Liver (tissue), 8 donors: ENCODE measurements at regions not wholly inside any gene's neighbourhood (a gene's known extent, or its start where the extent isn't known, plus 50 kb on each side); places are given as distances from the start of the nearest gene placed in this dataset.

Source experiments
- DNase-seq: peaks from one replicate; pipeline ENCODE4 v3.0.0-alpha.2; 2017; ENCODE audit warnings: low spot score
- H3K27ac ChIP-seq, 2 donors: one replicate each; pipeline ENCODE4 v1.7.0; 2013; ENCODE audit warnings: inconsistent platforms in 2 of 2, low read length in 2 of 2, control low read depth in 1 of 2, low read depth in 1 of 2, mild to moderate bottlenecking in 1 of 2
- H3K27me3 ChIP-seq, 4 donors: one replicate each; pipeline versions ENCODE4 v1.6.1 to v1.7.0; 2013; ENCODE audit warnings: low read length in 3 of 4, inconsistent platforms in 1 of 4, mild to moderate bottlenecking in 1 of 4, moderate library complexity in 1 of 4; ENCODE audit not compliant: control insufficient read depth in 4 of 4, insufficient read depth in 4 of 4
- H3K36me3 ChIP-seq, 4 donors: one replicate each; pipeline versions ENCODE4 v1.6.1 to v1.7.0; 2013; ENCODE audit warnings: low read length in 3 of 4, mild to moderate bottlenecking in 3 of 4, low read depth in 1 of 4, moderate library complexity in 1 of 4; ENCODE audit not compliant: control insufficient read depth in 4 of 4, insufficient read depth in 3 of 4
- H3K4me1 ChIP-seq, 4 donors: one replicate each; pipeline versions ENCODE4 v1.6.1 to v1.7.0; 2013; ENCODE audit warnings: low read length in 3 of 4, mild to moderate bottlenecking in 3 of 4, moderate library complexity in 1 of 4; ENCODE audit not compliant: control insufficient read depth in 4 of 4, insufficient read depth in 4 of 4
- H3K4me3 ChIP-seq, 3 donors: one replicate each; pipeline versions ENCODE4 v1.6.1 to v1.7.0; 2013; ENCODE audit warnings: low read length in 3 of 3, control low read depth in 1 of 3, low read depth in 1 of 3, mild to moderate bottlenecking in 1 of 3
- H3K9ac ChIP-seq, 2 donors: one replicate each; pipeline ENCODE4 v1.7.0; 2013; ENCODE audit warnings: low read length in 2 of 2, mild to moderate bottlenecking in 2 of 2, moderate library complexity in 2 of 2, control low read depth in 1 of 2, low read depth in 1 of 2
- H3K9me3 ChIP-seq, 4 donors: one replicate each; pipeline versions ENCODE4 v1.6.1 to v1.7.0; 2013; ENCODE audit warnings: low read length in 3 of 4; ENCODE audit not compliant: control insufficient read depth in 4 of 4
- CTCF ChIP-seq: fragments of 150-350 bp; IDR thresholded peaks from 2 replicates; pipeline ENCODE4 v1.5.1; 2017; ENCODE audit warnings: improper control_type of control experiment, low read depth, low read length; ENCODE audit not compliant: missing input control
- EGR1 ChIP-seq, 2 donors: IDR thresholded peaks; 2 replicates each; pipeline ENCODE4 v1.6.1; 2016 to 2018; ENCODE audit warnings: antibody characterized with exemption in 2 of 2, low read depth in 2 of 2
- FOXA1 ChIP-seq: IDR thresholded peaks from 2 replicates; pipeline ENCODE4 v1.6.1; 2016; ENCODE audit warnings: antibody characterized with exemption
- GABPA ChIP-seq, 2 donors: IDR thresholded peaks in 1 of 2; conservative IDR thresholded peaks in 1 of 2; 2 replicates each; pipeline ENCODE4 v1.6.1; 2016; ENCODE audit warnings: antibody characterized with exemption in 2 of 2, mild to moderate bottlenecking in 1 of 2, moderate library complexity in 1 of 2
- HNF4A ChIP-seq, 2 donors: conservative IDR thresholded peaks; 2 replicates each; pipeline ENCODE4 v1.6.1; 2016; ENCODE audit warnings: antibody characterized with exemption in 2 of 2, mild to moderate bottlenecking in 2 of 2
- HNF4G ChIP-seq: IDR thresholded peaks from 2 replicates; pipeline ENCODE4 v1.6.1; 2016; ENCODE audit warnings: antibody characterized with exemption
- JUND ChIP-seq, 2 donors: IDR thresholded peaks; 2 replicates each; pipeline ENCODE4 v1.6.1; 2016; ENCODE audit warnings: antibody characterized with exemption in 2 of 2
- NR2F2 ChIP-seq: IDR thresholded peaks from 2 replicates; pipeline ENCODE4 v1.6.1; 2016; ENCODE audit warnings: antibody characterized with exemption
- RAD21 ChIP-seq, 2 donors: IDR thresholded peaks; 2 replicates each; pipeline ENCODE4 v1.6.1; 2016; ENCODE audit warnings: antibody characterized with exemption in 2 of 2, mild to moderate bottlenecking in 2 of 2
- REST ChIP-seq: IDR thresholded peaks from 2 replicates; pipeline ENCODE4 v1.6.1; 2016; ENCODE audit warnings: antibody characterized with exemption, mild to moderate bottlenecking
- SP1 ChIP-seq: IDR thresholded peaks from 2 replicates; pipeline ENCODE4 v1.6.1; 2018; ENCODE audit warnings: antibody characterized with exemption, mild to moderate bottlenecking
- TAF1 ChIP-seq: conservative IDR thresholded peaks from 2 replicates; pipeline ENCODE4 v1.6.1; 2016; ENCODE audit warnings: antibody characterized with exemption, mild to moderate bottlenecking
- YY1 ChIP-seq: IDR thresholded peaks from 2 replicates; pipeline ENCODE4 v1.6.1; 2016; ENCODE audit warnings: antibody characterized with exemption, mild to moderate bottlenecking
- ZBTB33 ChIP-seq: IDR thresholded peaks from 2 replicates; pipeline ENCODE4 v1.6.1; 2016; ENCODE audit warnings: antibody characterized with exemption
- WGBS: extraction: QIAGEN DNeasy Blood & Tissue Kit; methylation state at CpG from one replicate; pipeline ENCODE4 v1.1.7; 2013; 5-methylcytosine and 5-hydroxymethylcytosine counted together
- TF ChIP-seq, protein P1 (sequence below): IDR thresholded peaks from 2 replicates; pipeline ENCODE4 v1.6.1; 2016; ENCODE audit warnings: antibody characterized with exemption
- TF ChIP-seq, protein P2 (sequence below): IDR thresholded peaks from 2 replicates; pipeline ENCODE4 v1.6.1; 2016; ENCODE audit warnings: antibody characterized with exemption
- donor health status: healthy.
- donor health status: healthy.
- donor health status: healthy.
- donor health status: healthy.
- donor health status: healthy.

DNA sequence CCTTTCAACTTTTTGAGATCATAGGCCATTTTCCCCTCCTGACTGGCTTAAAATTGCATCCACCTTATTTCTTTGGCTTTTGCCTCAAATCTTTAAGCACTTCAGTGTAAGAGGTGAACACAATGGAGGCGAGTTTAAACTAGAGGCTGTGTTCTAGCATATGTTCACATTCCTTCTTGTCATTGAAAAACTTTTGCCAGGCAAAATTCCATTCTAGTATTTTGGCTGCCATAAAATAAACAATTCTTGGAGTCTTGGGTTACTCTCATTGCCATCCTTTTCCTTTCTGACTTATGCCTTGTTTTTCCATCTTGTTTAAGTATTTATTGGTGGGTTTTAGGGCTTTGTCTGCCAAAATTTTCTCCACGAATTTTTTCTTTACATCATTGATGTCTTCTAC lies 137.3 kb upstream of the ANXA10 start (continued):
- TF ChIP-seq CTCF (no peak), ZBTB33 (no peak), JUND (IDR thresholded peaks at IDR 0.05) (no peak), HNF4A (conservative IDR thresholded peaks at IDR 0.05) (no peak), YY1 (no peak)

DNA sequence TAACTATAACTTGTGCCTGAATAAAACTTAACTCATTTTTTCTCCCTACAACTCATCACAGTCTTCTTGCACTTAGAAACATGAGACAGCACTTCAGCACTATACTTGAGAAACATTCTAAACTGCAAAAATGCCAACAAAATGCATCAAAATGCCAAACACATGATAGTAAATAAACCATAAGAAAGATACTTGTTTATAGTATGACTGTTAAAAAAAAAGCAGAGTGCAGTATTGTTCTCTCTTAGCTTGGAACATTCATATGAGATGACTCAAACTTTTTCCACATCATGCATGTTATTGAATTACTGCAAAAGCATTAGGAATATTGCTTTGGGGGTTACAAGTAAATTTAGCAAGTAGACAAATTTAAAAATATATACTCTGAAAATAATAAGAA lies 135.7 kb upstream of the ANXA10 start:
- no peak for DNase-seq
- no peak overlapping the region for H3K27ac ChIP-seq
- no peaks in the 10 kb centered on the region for H3K4me1 ChIP-seq
- no peaks in the 10 kb centered on the region for H3K9me3 ChIP-seq
- no peak overlapping the region for H3K4me3 ChIP-seq
- no peaks in the 10 kb centered on the region for H3K36me3 ChIP-seq
- H3K27me3 ChIP-seq, result no peaks in the 10 kb centered on the region
- H3K9ac ChIP-seq, result no peak overlapping the region
- TF ChIP-seq JUND (IDR thresholded peaks at IDR 0.05) (no peak), HNF4A (conservative IDR thresholded peaks at IDR 0.05) (no peak), YY1 (no peak), NR2F2 (no peak), ZBTB33 (no peak), SP1 (no peak), TAF1 (no peak), FOXA1 (no peak)
- TF ChIP-seq, protein P1, sequence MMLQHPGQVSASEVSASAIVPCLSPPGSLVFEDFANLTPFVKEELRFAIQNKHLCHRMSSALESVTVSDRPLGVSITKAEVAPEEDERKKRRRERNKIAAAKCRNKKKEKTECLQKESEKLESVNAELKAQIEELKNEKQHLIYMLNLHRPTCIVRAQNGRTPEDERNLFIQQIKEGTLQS, result no peak
- TF ChIP-seq, protein P2, sequence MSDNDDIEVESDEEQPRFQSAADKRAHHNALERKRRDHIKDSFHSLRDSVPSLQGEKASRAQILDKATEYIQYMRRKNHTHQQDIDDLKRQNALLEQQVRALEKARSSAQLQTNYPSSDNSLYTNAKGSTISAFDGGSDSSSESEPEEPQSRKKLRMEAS, result no peak

- H3K36me3 ChIP-seq, result no peaks in the 10 kb centered on the region
- no peak overlapping the region for H3K27ac ChIP-seq
- TF ChIP-seq RAD21 (IDR thresholded peaks at IDR 0.05) (no peak), TAF1 (no peak), ZBTB33 (no peak), HNF4G (no peak), YY1 (no peak), JUND (IDR thresholded peaks at IDR 0.05) (no peak), EGR1 (IDR thresholded peaks at IDR 0.05; ENCODE audit: low read depth in 2 of 2) (no peak), SP1 (no peak), GABPA (IDR thresholded peaks at IDR 0.05 in 1 of 2, conservative IDR thresholded peaks at IDR 0.05 in 1 of 2) (no peak), REST (no peak)
- TF ChIP-seq, protein P2, result no peak
- TF ChIP-seq, protein P1, result no peak
- H3K9ac ChIP-seq, result no peak overlapping the region
- no peaks in the 10 kb centered on the region for H3K9me3 ChIP-seq
- no peak for DNase-seq
- WGBS, result 77% methylated on average over 2 of the region's 2 CpGs
- no peaks in the 10 kb centered on the region for H3K4me1 ChIP-seq
- H3K27me3 ChIP-seq, result peaks cover 0 to 9% (median 0%) of the 10 kb centered on the region in 4 donors
- H3K4me3 ChIP-seq, result no peak overlapping the region
These were observed 127.5 kb upstream of the ANXA10 start for GRCh38 chr4:167964766-167965373.
